Activated T-helper 1 cell treated with anti-CD3 and anti-CD28 coated beads, Interleukin-12 subunit alpha, Interleukin-12 subunit beta, Interleukin-2, Interleukin-4 antibody, amounts not matched to agents 30 ng/mL and 10 ng/mL and 1 ng/mL, durations not matched to agents 14 hours and 24 hours and 36 hours (primary cell): ENCODE measurements at regions not wholly inside any gene's neighbourhood (a gene's known extent, or its start where the extent isn't known, plus 50 kb on each side); places are given as distances from the start of the nearest gene placed in this dataset.
"Not testable (repeated sequence)": the region's sequence is repeated elsewhere in the genome, so short reads cannot be mapped to it uniquely, and the experiment has no call there.

Experiments used
- DNase-seq: peaks from one replicate; pipeline ENCODE4 v3.0.0; 2021; ENCODE audit warnings: low spot score
- H3K27ac Mint-ChIP-seq: one replicate; pipeline ENCODE4 v1.8.0; 2021; ENCODE audit warnings: mild to moderate bottlenecking, mixed read lengths
- H3K27me3 Mint-ChIP-seq: one replicate; pipeline ENCODE4 v1.8.0; 2022; ENCODE audit warnings: mild to moderate bottlenecking, moderate library complexity, mixed read lengths; ENCODE audit not compliant: insufficient read depth
- H3K36me3 Mint-ChIP-seq: one replicate; pipeline ENCODE4 v1.8.0; 2021; ENCODE audit warnings: low read depth, mixed read lengths
- H3K4me1 Mint-ChIP-seq: one replicate; pipeline ENCODE4 v1.8.0; 2021; ENCODE audit warnings: low read depth, mixed read lengths
- H3K4me3 Mint-ChIP-seq: one replicate; pipeline ENCODE4 v1.8.0; 2021; ENCODE audit warnings: mild to moderate bottlenecking, moderate library complexity, mixed read lengths
- H3K9me3 Mint-ChIP-seq: one replicate; pipeline ENCODE4 v1.8.0; 2021; ENCODE audit warnings: mixed read lengths
- intact Hi-C: fragments of 100-400 bp; cut with micrococcal nuclease; formaldehyde crosslinking; loops from one replicate; pipeline ENCODE4 v1.15.1; 2024

GRCh38 chr18:71301596-71301995 is 1012.8 kb downstream of the SOCS6 start:
- H3K27me3 Mint-ChIP-seq, result no peaks in the 10 kb centered on the region
- no peaks in the 10 kb centered on the region for H3K4me1 Mint-ChIP-seq
- DNase-seq, result no peak
- H3K27ac Mint-ChIP-seq, result no peak overlapping the region
- H3K36me3 Mint-ChIP-seq, result no peaks in the 10 kb centered on the region
- no peak overlapping the region for H3K4me3 Mint-ChIP-seq
- intact Hi-C loops, result no loop called here
- no peaks in the 10 kb centered on the region for H3K9me3 Mint-ChIP-seq

- H3K9me3 Mint-ChIP-seq, H3K36me3 Mint-ChIP-seq, H3K4me1 Mint-ChIP-seq, H3K27ac Mint-ChIP-seq, intact Hi-C loops, H3K27me3 Mint-ChIP-seq, H3K4me3 Mint-ChIP-seq, DNase-seq: not testable (repeated sequence)
These were observed 1005.4 kb downstream of the SOCS6 start for GRCh38 chr18:71294201-71294600.

GRCh38 chr18:71293322-71293721 is 1004.5 kb downstream of the SOCS6 start:
- intact Hi-C loops, result no loop called here
- H3K27ac Mint-ChIP-seq, result no peak overlapping the region
- no peaks in the 10 kb centered on the region for H3K4me1 Mint-ChIP-seq
- DNase-seq, result no peak
- no peaks in the 10 kb centered on the region for H3K27me3 Mint-ChIP-seq
- H3K4me3 Mint-ChIP-seq, result no peak overlapping the region
- H3K9me3 Mint-ChIP-seq, result no peaks in the 10 kb centered on the region
- H3K36me3 Mint-ChIP-seq, result no peaks in the 10 kb centered on the region

DNA sequence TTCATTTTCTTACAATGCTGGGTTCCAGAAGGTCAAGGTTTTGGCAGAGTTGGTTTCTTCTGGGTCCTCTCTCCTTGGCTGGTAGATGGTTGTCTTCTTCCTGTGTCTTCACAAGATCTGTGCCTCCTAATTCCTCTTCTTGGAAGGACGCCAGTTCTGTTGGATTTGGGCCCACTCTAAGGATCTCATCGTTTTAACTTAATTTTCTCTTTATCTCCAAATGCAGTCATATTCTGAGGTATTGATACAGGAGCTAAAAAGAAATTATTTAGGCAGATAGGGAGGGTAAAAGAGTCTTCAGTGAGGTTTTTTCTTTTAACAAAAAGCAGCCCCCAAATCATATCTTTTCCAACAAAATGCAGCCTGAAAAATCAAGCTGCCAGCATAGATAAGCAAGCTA is 998.4 kb downstream of the SOCS6 start:
- Mint-ChIP-seq H3K4me1 (no peaks in the 10 kb centered on the region), H3K9me3 (no peaks in the 10 kb centered on the region), H3K36me3 (no peaks in the 10 kb centered on the region), H3K4me3 (no peak overlapping the region), H3K27me3 (no peaks in the 10 kb centered on the region), H3K27ac (no peak overlapping the region)
- intact Hi-C loops, result no loop called here
- DNase-seq, result no peak

DNA sequence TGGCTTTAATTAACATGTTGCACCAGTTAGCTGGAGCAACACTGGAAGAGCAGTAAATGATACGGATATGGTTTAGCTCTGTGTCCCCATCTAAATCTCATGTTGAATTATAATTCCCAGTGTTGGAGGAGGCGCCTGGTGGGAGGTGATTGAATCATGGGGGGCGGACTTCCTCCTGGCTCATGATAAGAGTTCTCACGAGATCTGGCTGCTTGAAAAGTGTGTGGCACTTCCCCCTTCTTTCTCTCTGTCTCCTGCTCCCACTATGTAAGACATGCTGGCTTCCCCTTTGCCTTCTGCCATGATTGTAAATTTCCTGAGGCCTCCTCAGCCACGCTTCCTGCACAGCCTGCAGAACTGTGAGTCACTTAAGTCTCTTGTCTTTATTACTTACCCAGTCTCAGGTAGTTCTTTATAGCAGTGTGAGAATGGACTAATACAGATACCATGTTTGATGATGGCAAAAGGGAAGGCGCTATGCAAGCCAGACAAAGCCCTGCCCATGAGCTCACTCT is 963.6 kb downstream of the SOCS6 start:
- Mint-ChIP-seq H3K4me1 (no peaks in the 10 kb centered on the region), H3K27me3 (no peaks in the 10 kb centered on the region), H3K27ac (no peak overlapping the region), H3K36me3 (no peaks in the 10 kb centered on the region), H3K9me3 (no peaks in the 10 kb centered on the region), H3K4me3 (no peak overlapping the region)
- no peak for DNase-seq
- intact Hi-C loops, result no loop called here

DNA sequence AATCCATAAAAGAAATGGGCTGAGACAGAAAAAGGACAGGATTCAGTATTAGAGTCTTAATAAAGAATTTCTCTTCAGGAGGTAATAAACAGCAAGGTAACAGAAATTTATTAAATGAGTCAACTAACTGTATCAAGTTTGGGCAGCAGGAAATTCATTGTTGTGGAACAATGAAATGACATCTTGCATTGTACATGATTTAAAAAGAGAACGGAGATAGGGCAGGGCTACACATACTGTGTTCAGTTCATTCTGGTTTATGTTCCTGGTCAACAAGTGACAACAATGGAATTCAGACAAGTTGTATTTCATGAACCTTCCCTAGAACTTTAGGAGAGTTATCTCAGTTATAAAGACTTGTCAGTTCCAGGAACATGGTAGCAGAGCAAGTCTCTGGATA is 961.3 kb downstream of the SOCS6 start:
- intact Hi-C loops, result no loop called here
- Mint-ChIP-seq H3K27me3 (no peaks in the 10 kb centered on the region), H3K36me3 (no peaks in the 10 kb centered on the region), H3K27ac (no peak overlapping the region), H3K4me1 (no peaks in the 10 kb centered on the region), H3K4me3 (no peak overlapping the region), H3K9me3 (no peaks in the 10 kb centered on the region)
- DNase-seq, result no peak

- intact Hi-C loops, result no loop called here
- no peak for DNase-seq
- Mint-ChIP-seq H3K36me3 (no peaks in the 10 kb centered on the region), H3K9me3 (no peaks in the 10 kb centered on the region), H3K4me3 (no peak overlapping the region), H3K4me1 (no peaks in the 10 kb centered on the region), H3K27ac (no peak overlapping the region), H3K27me3 (no peaks in the 10 kb centered on the region)
These were observed 960.9 kb downstream of the SOCS6 start for GRCh38 chr18:71249791-71250190.

DNA sequence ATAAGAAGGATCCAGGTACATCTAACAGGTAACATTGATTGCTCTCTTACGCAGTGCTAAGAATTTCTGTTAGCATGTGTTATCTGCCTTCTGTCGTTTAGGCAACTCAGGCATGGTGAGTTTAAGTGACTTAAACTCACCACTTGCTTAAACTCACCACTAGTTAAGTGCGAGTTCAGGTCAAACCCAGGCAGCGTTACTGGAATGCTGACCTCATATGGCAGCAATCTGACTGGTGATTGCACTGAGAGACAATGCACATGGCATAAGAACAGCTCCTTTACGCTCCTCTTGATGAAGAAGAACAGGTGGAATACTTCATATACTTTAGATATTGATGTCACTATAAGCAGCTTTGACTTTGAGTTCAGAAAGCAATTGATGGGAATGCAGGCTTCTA is 954.1 kb downstream of the SOCS6 start:
- intact Hi-C loops, result no loop called here
- no peaks in the 10 kb centered on the region for H3K36me3 Mint-ChIP-seq
- no peak for DNase-seq
- no peaks in the 10 kb centered on the region for H3K4me1 Mint-ChIP-seq
- H3K9me3 Mint-ChIP-seq, result no peaks in the 10 kb centered on the region
- no peak overlapping the region for H3K4me3 Mint-ChIP-seq
- H3K27me3 Mint-ChIP-seq, result no peaks in the 10 kb centered on the region
- H3K27ac Mint-ChIP-seq, result no peak overlapping the region

GRCh38 chr18:71238974-71239624 is 950.3 kb downstream of the SOCS6 start:
- no peak for DNase-seq
- Mint-ChIP-seq H3K27ac (no peak overlapping the region), H3K4me3 (no peak overlapping the region), H3K36me3 (no peaks in the 10 kb centered on the region), H3K4me1 (no peaks in the 10 kb centered on the region), H3K9me3 (no peaks in the 10 kb centered on the region), H3K27me3 (no peaks in the 10 kb centered on the region)
- intact Hi-C loops, result no loop called here

- H3K27me3 Mint-ChIP-seq, result no peaks in the 10 kb centered on the region
- no peaks in the 10 kb centered on the region for H3K4me1 Mint-ChIP-seq
- no peak for DNase-seq
- H3K9me3 Mint-ChIP-seq, result no peaks in the 10 kb centered on the region
- H3K27ac Mint-ChIP-seq, result no peak overlapping the region
- no peaks in the 10 kb centered on the region for H3K36me3 Mint-ChIP-seq
- no peak overlapping the region for H3K4me3 Mint-ChIP-seq
- intact Hi-C loops, result no loop called here
These were observed 948.8 kb downstream of the SOCS6 start for GRCh38 chr18:71237641-71238040.

GRCh38 chr18:71233177-71233576 is 944.3 kb downstream of the SOCS6 start:
- DNase-seq, result no peak
- intact Hi-C loops, result no loop called here
- Mint-ChIP-seq H3K4me1 (no peaks in the 10 kb centered on the region), H3K9me3 (no peaks in the 10 kb centered on the region), H3K36me3 (no peaks in the 10 kb centered on the region), H3K4me3 (no peak overlapping the region), H3K27ac (no peak overlapping the region), H3K27me3 (no peaks in the 10 kb centered on the region)

GRCh38 chr18:71223486-71223885 is 934.6 kb downstream of the SOCS6 start:
- no peaks in the 10 kb centered on the region for H3K27me3 Mint-ChIP-seq
- H3K4me1 Mint-ChIP-seq, result no peaks in the 10 kb centered on the region
- DNase-seq, result no peak
- H3K9me3 Mint-ChIP-seq, result no peaks in the 10 kb centered on the region
- intact Hi-C loops, result no loop called here
- no peak overlapping the region for H3K27ac Mint-ChIP-seq
- H3K4me3 Mint-ChIP-seq, result no peak overlapping the region
- no peaks in the 10 kb centered on the region for H3K36me3 Mint-ChIP-seq

DNA sequence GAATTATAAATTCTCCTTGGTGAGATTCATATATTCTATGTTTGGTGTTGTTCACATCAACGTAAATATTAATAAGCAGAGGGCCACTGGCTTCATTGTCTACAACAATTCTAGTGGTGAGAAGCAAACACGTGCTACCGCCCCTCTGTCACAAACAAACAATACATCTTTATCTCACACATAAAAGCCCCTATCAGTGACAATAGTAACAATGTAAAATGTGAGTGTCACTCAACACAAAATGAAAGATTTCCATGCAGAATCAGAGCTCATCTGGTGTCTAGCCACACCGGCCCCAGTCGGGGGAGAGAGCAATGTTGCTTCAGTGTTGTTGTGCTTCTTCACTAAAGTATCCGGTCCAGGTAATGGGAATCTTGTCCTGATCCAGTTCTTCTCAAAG is 932.6 kb downstream of the SOCS6 start:
- Mint-ChIP-seq H3K27ac (no peak overlapping the region), H3K36me3 (no peaks in the 10 kb centered on the region), H3K9me3 (no peaks in the 10 kb centered on the region), H3K27me3 (no peaks in the 10 kb centered on the region), H3K4me3 (no peak overlapping the region), H3K4me1 (no peaks in the 10 kb centered on the region)
- intact Hi-C loops, result no loop called here
- DNase-seq, result no peak

GRCh38 chr18:71212739-71213138 is 923.9 kb downstream of the SOCS6 start:
- H3K36me3 Mint-ChIP-seq, H3K27me3 Mint-ChIP-seq, DNase-seq, H3K27ac Mint-ChIP-seq, H3K4me3 Mint-ChIP-seq, intact Hi-C loops, H3K9me3 Mint-ChIP-seq, H3K4me1 Mint-ChIP-seq: not testable (repeated sequence)
